HEK293T (cell line): ENCODE measurements at regions not wholly inside any gene's neighbourhood (a gene's known extent, or its start where the extent isn't known, plus 50 kb on each side); places are given as distances from the start of the nearest gene placed in this dataset.

Experiments used
- BHLHE40 ChIP-seq: fragments of 450-650 bp; IDR thresholded peaks from 2 replicates; pipeline ENCODE4 v1.6.1; 2016; ENCODE audit warnings: mild to moderate bottlenecking, moderate library complexity, borderline replicate concordance
- TARDBP ChIP-seq: fragments of 450-650 bp; IDR thresholded peaks from 2 replicates; pipeline ENCODE4 v1.6.1; 2016

DNA sequence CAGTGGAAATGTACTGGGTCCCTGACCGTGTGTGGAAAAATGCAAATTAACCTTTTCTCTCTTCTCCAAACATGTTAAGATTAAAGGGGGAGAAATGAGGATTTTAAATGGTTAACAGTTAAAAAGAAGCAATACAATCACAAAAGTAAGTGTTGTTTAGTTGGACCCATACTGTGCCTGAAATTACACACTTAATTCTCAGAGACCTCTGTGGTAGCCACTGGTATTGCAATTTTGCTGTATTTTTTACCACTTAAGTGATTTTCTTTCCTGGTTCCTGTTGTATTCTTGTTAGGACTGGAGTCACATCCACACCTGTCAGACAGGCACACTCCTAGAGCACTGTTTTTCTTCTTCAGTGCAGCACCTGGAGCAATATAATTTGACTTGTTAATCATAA is 179.6 kb upstream of the PDGFD start:
- TF ChIP-seq BHLHE40: no peak
- no peak for TF ChIP-seq TARDBP
